OCI-LY3 (cell line): ENCODE measurements at regions not wholly inside any gene's neighbourhood (a gene's known extent, or its start where the extent isn't known, plus 50 kb on each side); places are given as distances from the start of the nearest gene placed in this dataset.

Experiments
- H2AFZ ChIP-seq: fragments of 200-600, 300-600 bp; shearing (Covaris generic); 2 replicates; pipeline ENCODE4 v1.6.0; 2014; ENCODE audit warnings: antibody characterized with exemption, low read depth, low read length
- H3K27ac ChIP-seq: fragments of 200-600, 300-600 bp; sonication (generic); 2 replicates; pipeline ENCODE4 v1.5.1; 2014; ENCODE audit warnings: mild to moderate bottlenecking, low read length, moderate library complexity, mixed read lengths
- H3K27me3 ChIP-seq: fragments of 200-600, 300-600 bp; sonication (generic); 2 replicates; pipeline ENCODE4 v1.6.1; 2014; ENCODE audit warnings: low read depth, low read length, mixed read lengths
- H3K36me3 ChIP-seq: fragments of 200-600, 300-600 bp; sonication (generic); replicated peaks from 2 replicates; pipeline ENCODE3; 2014; ENCODE audit warnings: low read depth, low read length, mixed read lengths
- H3K4me1 ChIP-seq: fragments of 300-600, 200-600 bp; sonication (generic); 2 replicates; pipeline ENCODE4 v1.6.1; 2014; ENCODE audit warnings: low read length, mixed read lengths
- H3K4me2 ChIP-seq: fragments of 200-600, 300-600 bp; sonication (generic); 2 replicates; pipeline ENCODE4 v1.6.1; 2014; ENCODE audit warnings: low read length, mixed read lengths
- H3K4me3 ChIP-seq: fragments of 300-600, 200-600 bp; sonication (generic); 2 replicates; pipeline ENCODE4 v1.5.1; 2014; ENCODE audit warnings: antibody characterized with exemption, mild to moderate bottlenecking, low read length, moderate library complexity
- H3K79me2 ChIP-seq: fragments of 300-600, 200-600 bp; shearing (Covaris generic); 2 replicates; pipeline ENCODE4 v1.6.1; 2014; ENCODE audit warnings: mild to moderate bottlenecking, low read length, mixed read lengths
- H3K9ac ChIP-seq: fragments of 300-600, 200-600 bp; shearing (Covaris generic); 2 replicates; pipeline ENCODE4 v1.6.0; 2014; ENCODE audit warnings: mild to moderate bottlenecking, low read length, moderate library complexity
- H3K9me3 ChIP-seq: fragments of 200-600, 300-600 bp; shearing (Covaris generic); 2 replicates; pipeline ENCODE4 v1.6.1; 2014; ENCODE audit warnings: low read length, mixed read lengths; ENCODE audit not compliant: insufficient read depth
- H4K20me1 ChIP-seq: fragments of 200-600, 300-600 bp; sonication (generic); 2 replicates; pipeline ENCODE4 v1.6.1; 2016; ENCODE audit warnings: low read length, mixed read lengths; ENCODE audit not compliant: insufficient read depth
- EZH2phosphoT487 ChIP-seq: fragments of 200-600 bp; shearing (Covaris generic); IDR thresholded peaks from 2 replicates; pipeline ENCODE4 v1.6.1; 2018; ENCODE audit warnings: antibody characterized with exemption, mixed run types, low read depth
- TF ChIP-seq, protein P1 (sequence below): fragments of 200-600, 300-600 bp; sonication (generic); IDR thresholded peaks from 2 replicates; pipeline ENCODE4 v1.5.1; 2014; ENCODE audit warnings: antibody characterized with exemption, low read length, low read depth

DNA sequence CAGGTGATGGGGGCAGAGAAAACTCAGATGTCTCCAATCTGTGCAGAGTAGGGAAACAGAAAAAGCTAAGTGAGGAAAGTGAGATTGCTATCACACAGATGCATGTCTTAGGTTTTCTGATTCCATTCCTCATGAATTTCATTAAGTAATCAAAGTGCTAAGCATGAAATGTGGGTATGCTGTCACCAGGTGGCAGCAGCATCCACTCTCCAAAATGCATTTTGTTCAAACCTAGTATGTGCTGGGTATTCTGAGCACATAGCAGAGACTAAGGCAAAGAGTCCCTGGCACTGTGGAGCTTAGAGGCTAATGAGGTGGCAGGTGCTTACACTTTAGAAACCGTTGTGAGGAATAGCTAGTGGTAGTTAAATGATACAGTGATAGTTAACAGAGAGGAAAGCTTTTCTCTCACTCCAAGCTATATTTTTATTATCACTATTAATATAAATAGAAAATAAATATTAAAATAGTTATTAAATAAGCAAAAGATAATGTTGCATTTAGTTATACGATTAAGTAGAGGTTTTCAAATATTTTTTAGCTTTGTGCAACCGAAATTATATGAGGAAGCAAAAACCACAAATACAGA is 179.5 kb downstream of the CDH26 start:
- Histone ChIP-seq H2AFZ (no peak overlapping the region), H3K4me2 (no peak overlapping the region), H3K4me1 (no peaks in the 10 kb centered on the region), H3K36me3 (no peaks in the 10 kb centered on the region), H3K27me3 (peaks cover 13% of the 10 kb centered on the region), H3K9ac (no peak overlapping the region), H3K27ac (no peak overlapping the region), H4K20me1 (no peaks in the 10 kb centered on the region), H3K79me2 (no peaks in the 10 kb centered on the region), H3K4me3 (no peak overlapping the region), H3K9me3 (no peaks in the 10 kb centered on the region)
- TF ChIP-seq EZH2phosphoT487: no peak
- TF ChIP-seq, protein P1, sequence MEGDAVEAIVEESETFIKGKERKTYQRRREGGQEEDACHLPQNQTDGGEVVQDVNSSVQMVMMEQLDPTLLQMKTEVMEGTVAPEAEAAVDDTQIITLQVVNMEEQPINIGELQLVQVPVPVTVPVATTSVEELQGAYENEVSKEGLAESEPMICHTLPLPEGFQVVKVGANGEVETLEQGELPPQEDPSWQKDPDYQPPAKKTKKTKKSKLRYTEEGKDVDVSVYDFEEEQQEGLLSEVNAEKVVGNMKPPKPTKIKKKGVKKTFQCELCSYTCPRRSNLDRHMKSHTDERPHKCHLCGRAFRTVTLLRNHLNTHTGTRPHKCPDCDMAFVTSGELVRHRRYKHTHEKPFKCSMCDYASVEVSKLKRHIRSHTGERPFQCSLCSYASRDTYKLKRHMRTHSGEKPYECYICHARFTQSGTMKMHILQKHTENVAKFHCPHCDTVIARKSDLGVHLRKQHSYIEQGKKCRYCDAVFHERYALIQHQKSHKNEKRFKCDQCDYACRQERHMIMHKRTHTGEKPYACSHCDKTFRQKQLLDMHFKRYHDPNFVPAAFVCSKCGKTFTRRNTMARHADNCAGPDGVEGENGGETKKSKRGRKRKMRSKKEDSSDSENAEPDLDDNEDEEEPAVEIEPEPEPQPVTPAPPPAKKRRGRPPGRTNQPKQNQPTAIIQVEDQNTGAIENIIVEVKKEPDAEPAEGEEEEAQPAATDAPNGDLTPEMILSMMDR: peak; percentile 77

DNA sequence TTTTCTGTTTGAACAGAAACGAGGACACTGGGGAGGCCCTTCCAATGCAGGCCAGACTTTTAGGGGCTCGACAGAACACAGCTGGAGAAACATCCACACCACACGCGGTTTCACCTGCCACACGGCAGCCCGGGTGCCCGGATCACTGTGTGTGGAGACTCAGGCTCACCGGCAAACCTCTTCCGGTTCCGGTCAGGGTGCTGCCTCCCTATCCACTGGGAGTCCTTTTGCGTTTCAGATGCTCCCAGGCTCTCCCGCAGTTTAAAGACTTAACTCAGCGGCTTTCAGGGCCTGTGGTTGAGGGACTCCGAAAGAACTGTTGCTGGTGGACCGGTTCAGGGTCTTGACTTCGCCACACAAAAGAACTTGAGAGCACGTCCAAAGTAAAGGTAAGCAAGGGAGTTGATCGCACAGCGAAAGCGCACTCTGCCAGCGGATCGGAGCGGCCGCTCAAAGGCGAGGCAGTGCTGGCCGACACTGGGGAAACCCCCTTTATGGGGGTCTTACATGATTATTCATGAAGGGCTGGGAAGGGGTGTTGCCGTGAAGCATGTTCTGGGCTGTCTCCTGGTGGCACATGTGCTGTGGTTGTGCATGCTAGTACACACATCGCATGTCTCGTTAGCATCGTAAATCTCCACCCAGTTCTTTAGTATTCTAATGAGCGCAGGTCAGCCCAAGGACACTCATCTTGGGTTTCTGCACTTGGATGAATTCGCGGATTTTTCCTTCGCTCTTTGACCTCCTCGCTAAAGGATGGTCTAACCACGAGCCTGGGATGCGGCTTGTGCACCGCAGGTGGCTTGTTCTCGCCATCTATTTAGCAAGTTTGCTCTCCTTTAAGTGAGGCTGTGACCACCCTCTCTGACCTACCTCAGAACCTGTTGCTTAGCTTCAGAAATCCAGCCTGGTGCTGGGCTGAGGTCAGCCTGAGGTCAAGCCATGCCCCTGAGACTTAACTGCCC is 180.3 kb downstream of the CDH26 start:
- no peak overlapping the region for H3K4me2 ChIP-seq
- no peaks in the 10 kb centered on the region for H3K79me2 ChIP-seq
- no peak for TF ChIP-seq EZH2phosphoT487
- TF ChIP-seq, protein P1: no peak
- no peak overlapping the region for H3K4me3 ChIP-seq
- H3K36me3 ChIP-seq: no peaks in the 10 kb centered on the region
- peaks cover 14% of the 10 kb centered on the region for H3K27me3 ChIP-seq
- H3K4me1 ChIP-seq: no peaks in the 10 kb centered on the region
- no peak overlapping the region for H3K27ac ChIP-seq
- H2AFZ ChIP-seq: no peak overlapping the region
- no peaks in the 10 kb centered on the region for H4K20me1 ChIP-seq
- H3K9ac ChIP-seq: no peak overlapping the region
- H3K9me3 ChIP-seq: no peaks in the 10 kb centered on the region

DNA sequence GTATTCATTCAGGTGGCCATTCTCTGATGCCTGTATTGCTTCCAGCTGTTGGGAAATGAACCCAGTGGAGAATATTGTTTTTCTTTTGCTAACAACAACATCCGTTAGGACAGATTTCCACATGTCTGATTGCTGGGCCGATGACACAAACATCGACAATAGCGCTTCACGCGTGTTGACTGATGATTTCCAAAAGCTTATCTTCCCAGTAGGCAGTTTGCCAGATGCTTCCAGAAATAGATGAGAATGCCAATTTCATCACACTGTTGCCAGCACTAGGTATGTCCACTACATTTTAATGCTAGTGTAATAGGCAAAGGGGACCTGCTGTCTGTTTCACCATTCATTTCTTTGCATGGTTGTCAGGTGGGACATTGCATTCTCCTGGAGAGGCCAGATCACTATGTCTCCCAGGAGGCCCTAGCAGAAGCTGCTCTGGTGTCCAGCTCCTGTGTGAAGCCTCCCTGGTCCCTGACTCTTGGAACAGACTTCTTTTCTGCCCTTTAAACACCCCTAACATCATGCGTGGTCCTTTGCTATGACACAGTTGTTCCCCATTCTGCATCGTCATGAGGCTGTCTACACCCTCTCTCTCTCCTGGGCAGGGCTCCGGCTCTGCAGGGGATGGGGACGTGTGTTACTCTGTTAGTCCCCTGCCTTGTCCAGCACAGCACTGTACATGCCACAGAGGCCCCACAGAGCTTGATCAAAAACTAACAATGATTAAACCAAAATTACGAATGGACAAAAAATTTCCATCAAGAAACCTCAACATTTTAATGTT is 181.6 kb downstream of the CDH26 start:
- H3K9ac ChIP-seq: no peak overlapping the region
- H2AFZ ChIP-seq: no peak overlapping the region
- H3K27me3 ChIP-seq: peaks cover 24% of the 10 kb centered on the region
- H3K36me3 ChIP-seq: no peaks in the 10 kb centered on the region
- H3K4me1 ChIP-seq: no peaks in the 10 kb centered on the region
- H3K9me3 ChIP-seq: no peaks in the 10 kb centered on the region
- H3K79me2 ChIP-seq: no peaks in the 10 kb centered on the region
- no peaks in the 10 kb centered on the region for H4K20me1 ChIP-seq
- TF ChIP-seq, protein P1: no peak
- TF ChIP-seq EZH2phosphoT487: no peak
- no peak overlapping the region for H3K4me3 ChIP-seq
- H3K27ac ChIP-seq: no peak overlapping the region
- no peak overlapping the region for H3K4me2 ChIP-seq

DNA sequence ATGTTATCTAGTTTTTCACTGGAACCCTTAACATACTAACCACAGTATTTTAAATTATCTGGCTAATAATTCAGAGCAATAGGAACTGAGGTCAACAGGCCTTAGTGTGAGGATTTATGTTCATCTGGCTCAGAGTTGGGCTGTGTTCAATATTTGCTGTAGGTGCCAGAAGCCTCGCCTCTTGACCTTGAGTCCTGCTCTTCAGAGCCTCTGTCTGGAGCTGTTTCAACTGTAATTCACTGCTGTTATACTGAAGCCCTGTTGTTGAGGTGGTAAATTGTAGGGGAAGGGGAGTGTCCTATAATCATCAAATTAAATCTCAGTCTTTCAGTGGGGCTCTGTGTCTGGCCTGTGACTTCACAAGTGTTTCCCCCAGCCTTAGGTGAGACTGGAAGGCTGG is 184.4 kb downstream of the CDH26 start:
- no peaks in the 10 kb centered on the region for H3K9me3 ChIP-seq
- TF ChIP-seq, protein P1: no peak
- TF ChIP-seq EZH2phosphoT487: no peak
- H2AFZ ChIP-seq: no peak overlapping the region
- H4K20me1 ChIP-seq: no peaks in the 10 kb centered on the region
- H3K27ac ChIP-seq: no peak overlapping the region
- no peaks in the 10 kb centered on the region for H3K79me2 ChIP-seq
- H3K27me3 ChIP-seq: peaks cover 30% of the 10 kb centered on the region
- no peaks in the 10 kb centered on the region for H3K36me3 ChIP-seq
- no peak overlapping the region for H3K4me2 ChIP-seq
- H3K4me3 ChIP-seq: no peak overlapping the region
- peaks cover 13% of the 10 kb centered on the region for H3K4me1 ChIP-seq
- H3K9ac ChIP-seq: no peak overlapping the region
